BE2C (cell line): ENCODE measurements at regions not wholly inside any gene's neighbourhood (a gene's known extent, or its start where the extent isn't known, plus 50 kb on each side); places are given as distances from the start of the nearest gene placed in this dataset.

Experiments used
- DNase-seq: peaks from one replicate; pipeline ENCODE4 v3.0.0-alpha.2; 2020
- H3K27me3 ChIP-seq: fragments of 250-450 bp; sonication (Bioruptor Pico); 2 replicates; pipeline ENCODE4 v1.5.1; 2020; ENCODE audit warnings: mild to moderate bottlenecking
- H3K36me3 ChIP-seq: fragments of 250-450 bp; sonication (Bioruptor Pico); 2 replicates; pipeline ENCODE4 v1.5.1; 2020; ENCODE audit warnings: mild to moderate bottlenecking
- H3K4me1 ChIP-seq: fragments of 250-450 bp; sonication (Bioruptor Pico); 2 replicates; pipeline ENCODE4 v1.5.1; 2020
- H3K4me3 ChIP-seq: 2 replicates; pipeline ENCODE4 v1.5.1; 2011; ENCODE audit warnings: low read depth, low read length
- H3K9me3 ChIP-seq: fragments of 250-450 bp; sonication (Bioruptor Pico); 2 replicates; pipeline ENCODE4 v1.5.1; 2020
- TF ChIP-seq, protein P1 (sequence below): IDR thresholded peaks from 2 replicates; pipeline ENCODE4 v1.5.1; 2012; ENCODE audit warnings: mild to moderate bottlenecking, low read depth, low read length

DNA sequence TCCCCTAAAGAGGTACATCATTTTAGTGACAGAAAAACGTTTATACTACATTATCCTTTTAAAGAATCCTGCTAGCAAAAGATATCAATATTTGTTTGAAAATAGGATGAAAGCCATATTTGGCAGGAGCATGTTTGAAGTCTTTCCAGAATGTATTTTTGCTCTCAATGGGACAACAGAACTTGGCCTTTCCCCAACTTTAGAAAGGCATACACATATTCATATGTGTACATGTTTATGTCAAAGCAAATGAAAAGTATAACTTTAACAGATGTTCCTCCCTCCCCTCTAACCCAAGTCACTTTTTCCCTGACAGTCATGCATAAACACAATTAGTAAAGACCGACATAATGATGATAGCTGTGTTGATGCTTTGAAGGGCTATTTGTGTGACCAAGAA is 427.8 kb upstream of the CDH6 start:
- H3K36me3 ChIP-seq = no peaks in the 10 kb centered on the region
- TF ChIP-seq, protein P1, sequence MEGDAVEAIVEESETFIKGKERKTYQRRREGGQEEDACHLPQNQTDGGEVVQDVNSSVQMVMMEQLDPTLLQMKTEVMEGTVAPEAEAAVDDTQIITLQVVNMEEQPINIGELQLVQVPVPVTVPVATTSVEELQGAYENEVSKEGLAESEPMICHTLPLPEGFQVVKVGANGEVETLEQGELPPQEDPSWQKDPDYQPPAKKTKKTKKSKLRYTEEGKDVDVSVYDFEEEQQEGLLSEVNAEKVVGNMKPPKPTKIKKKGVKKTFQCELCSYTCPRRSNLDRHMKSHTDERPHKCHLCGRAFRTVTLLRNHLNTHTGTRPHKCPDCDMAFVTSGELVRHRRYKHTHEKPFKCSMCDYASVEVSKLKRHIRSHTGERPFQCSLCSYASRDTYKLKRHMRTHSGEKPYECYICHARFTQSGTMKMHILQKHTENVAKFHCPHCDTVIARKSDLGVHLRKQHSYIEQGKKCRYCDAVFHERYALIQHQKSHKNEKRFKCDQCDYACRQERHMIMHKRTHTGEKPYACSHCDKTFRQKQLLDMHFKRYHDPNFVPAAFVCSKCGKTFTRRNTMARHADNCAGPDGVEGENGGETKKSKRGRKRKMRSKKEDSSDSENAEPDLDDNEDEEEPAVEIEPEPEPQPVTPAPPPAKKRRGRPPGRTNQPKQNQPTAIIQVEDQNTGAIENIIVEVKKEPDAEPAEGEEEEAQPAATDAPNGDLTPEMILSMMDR = no peak
- no peaks in the 10 kb centered on the region for H3K9me3 ChIP-seq
- H3K4me1 ChIP-seq = no peaks in the 10 kb centered on the region
- no peak for DNase-seq
- H3K4me3 ChIP-seq = no peak overlapping the region
- H3K27me3 ChIP-seq = no peaks in the 10 kb centered on the region

DNA sequence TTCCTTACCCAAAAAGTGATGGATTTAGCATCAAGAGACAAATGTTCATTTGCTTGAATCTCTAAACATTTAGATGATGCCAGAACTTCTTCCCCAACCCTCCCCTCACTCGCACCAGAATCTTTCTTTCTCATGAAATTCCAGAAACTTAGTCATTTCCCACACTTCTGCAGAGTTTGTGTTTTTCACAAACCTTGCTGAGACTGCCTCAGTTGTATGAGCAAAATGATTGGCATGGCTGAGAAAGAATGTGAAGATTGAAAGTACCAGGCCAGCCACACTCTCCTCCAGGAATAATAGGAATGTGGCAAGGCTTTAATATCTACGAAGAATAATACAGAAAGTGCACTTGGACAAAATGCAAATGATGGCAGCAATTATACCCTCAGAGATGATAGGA is 428.3 kb upstream of the CDH6 start:
- no peak overlapping the region for H3K4me3 ChIP-seq
- no peaks in the 10 kb centered on the region for H3K9me3 ChIP-seq
- H3K27me3 ChIP-seq = no peaks in the 10 kb centered on the region
- no peaks in the 10 kb centered on the region for H3K36me3 ChIP-seq
- no peak for DNase-seq
- TF ChIP-seq, protein P1 = no peak
- H3K4me1 ChIP-seq = no peaks in the 10 kb centered on the region; the same call in 1 of the 2 replicates

DNA sequence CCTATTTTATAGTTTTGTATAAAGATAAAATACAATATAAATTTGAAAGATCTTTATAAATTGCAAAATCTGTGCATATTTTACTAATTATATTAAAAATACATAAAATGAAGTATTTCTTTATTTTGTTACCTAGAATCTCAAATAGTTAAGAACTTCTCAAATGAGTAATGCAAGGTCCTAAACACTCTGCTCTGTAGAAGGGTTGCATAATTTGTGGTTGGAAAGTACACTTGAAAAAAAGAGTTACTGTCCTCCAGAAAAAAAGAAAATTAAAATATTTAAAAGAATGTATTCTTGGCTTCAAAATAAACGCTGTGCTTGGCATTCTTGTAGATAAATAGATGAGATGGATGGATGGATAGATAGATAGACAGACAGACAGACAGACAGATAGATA is 428.8 kb upstream of the CDH6 start:
- TF ChIP-seq, protein P1 = no peak
- H3K9me3 ChIP-seq = no peaks in the 10 kb centered on the region
- no peaks in the 10 kb centered on the region for H3K27me3 ChIP-seq
- no peak for DNase-seq
- H3K4me1 ChIP-seq = no peaks in the 10 kb centered on the region; the same call in 1 of the 2 replicates
- H3K4me3 ChIP-seq = no peak overlapping the region
- H3K36me3 ChIP-seq = no peaks in the 10 kb centered on the region

DNA sequence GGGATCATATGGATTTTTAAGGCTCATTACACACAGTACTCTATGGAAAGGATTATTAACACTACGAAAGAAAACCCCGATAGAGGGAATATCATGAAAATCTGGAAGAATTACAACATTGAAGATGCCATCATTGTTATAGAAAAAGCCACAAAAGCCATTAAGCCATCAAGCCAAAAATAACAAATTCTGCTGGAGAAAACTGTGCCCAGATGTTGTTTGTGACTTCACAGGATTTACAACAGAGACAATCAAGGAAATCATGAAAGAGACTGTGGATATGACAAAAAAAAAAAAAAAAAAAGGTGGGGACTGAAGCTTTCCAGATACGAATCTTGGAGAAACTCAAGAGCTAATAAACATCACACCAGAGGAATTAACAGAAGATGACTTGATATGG is 433.8 kb upstream of the CDH6 start:
- TF ChIP-seq, protein P1 = no peak
- no peaks in the 10 kb centered on the region; the same call in 1 of the 2 replicates for H3K4me1 ChIP-seq
- H3K4me3 ChIP-seq = no peak overlapping the region
- H3K36me3 ChIP-seq = no peaks in the 10 kb centered on the region
- H3K9me3 ChIP-seq = no peaks in the 10 kb centered on the region; the same call in 1 of the 2 replicates
- DNase-seq = no peak
- H3K27me3 ChIP-seq = no peaks in the 10 kb centered on the region

DNA sequence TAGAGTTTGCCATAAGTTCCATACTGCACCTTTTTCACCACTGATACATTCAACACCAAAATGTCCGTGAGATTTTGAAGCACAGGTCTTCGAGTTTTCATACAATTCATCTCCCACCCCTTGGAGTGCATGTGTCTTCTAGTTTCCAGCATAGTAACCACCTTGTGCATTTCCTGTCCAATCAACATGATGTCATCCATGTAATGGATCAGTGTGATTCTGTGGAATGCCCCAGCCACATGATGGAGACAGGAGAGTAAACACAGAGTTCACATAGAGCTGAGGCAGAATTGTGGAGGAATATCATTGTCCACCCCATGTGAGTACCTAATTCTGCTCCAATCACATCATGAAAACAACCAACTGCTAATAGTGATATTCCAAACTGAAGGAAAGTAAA is 441.5 kb upstream of the CDH6 start:
- H3K4me1 ChIP-seq = no peaks in the 10 kb centered on the region
- TF ChIP-seq, protein P1 = no peak
- no peaks in the 10 kb centered on the region for H3K36me3 ChIP-seq
- no peak for DNase-seq
- H3K9me3 ChIP-seq = no peaks in the 10 kb centered on the region
- no peak overlapping the region for H3K4me3 ChIP-seq
- no peaks in the 10 kb centered on the region for H3K27me3 ChIP-seq

DNA sequence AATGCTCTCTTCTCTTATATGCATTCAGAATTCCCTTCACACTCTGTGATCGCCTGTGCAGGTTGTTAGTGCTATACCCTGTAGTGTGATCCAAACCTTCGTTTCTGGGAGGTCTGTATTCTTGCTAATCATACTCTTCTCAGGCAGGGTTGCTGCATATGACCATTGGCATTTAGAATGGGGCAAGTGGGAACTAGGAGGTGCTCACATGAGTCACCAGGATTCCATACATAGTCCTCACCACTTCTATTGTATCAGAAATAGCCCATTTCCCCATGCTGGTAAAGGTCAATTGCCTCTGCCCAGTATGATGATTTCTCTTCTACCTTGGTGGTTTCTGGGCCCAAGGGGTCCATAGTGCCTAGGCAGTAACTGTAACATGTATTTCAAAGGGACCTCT is 443.5 kb upstream of the CDH6 start:
- DNase-seq = no peak
- Histone ChIP-seq H3K9me3 (no peaks in the 10 kb centered on the region), H3K4me1 (no peaks in the 10 kb centered on the region), H3K36me3 (no peaks in the 10 kb centered on the region), H3K4me3 (no peak overlapping the region), H3K27me3 (no peaks in the 10 kb centered on the region)
- TF ChIP-seq, protein P1 = no peak
